GM23338 (cell line): ENCODE measurements at regions not wholly inside any gene's neighbourhood (a gene's known extent, or its start where the extent isn't known, plus 50 kb on each side); places are given as distances from the start of the nearest gene placed in this dataset.

ENCODE experiments used
- ATAC-seq: fragments of 200-7000 bp; cut with Tn5 transposase; 3 replicates; pipeline ENCODE4 v1.9.1; 2020
- DNase-seq: peaks from one replicate; pipeline ENCODE4 v3.0.0-alpha.2; 2015; ENCODE audit warnings: low spot score
- H2AFZ ChIP-seq: fragments of 200-600 bp; sonication (generic); 2 replicates; pipeline ENCODE4 v1.8.0; 2016; ENCODE audit warnings: antibody characterized with exemption, mild to moderate bottlenecking, moderate library complexity
- H3F3A ChIP-seq: fragments of 200-600 bp; sonication (generic); replicated peaks from 2 replicates; pipeline ENCODE4 v1.8.0; 2017; ENCODE audit warnings: antibody characterized with exemption, mixed run types, low read depth
- H3K27ac ChIP-seq: fragments of 200-600 bp; sonication (generic); 2 replicates; pipeline ENCODE4 v1.6.1; 2016; ENCODE audit warnings: low read depth
- H3K27me3 ChIP-seq: fragments of 200-600 bp; sonication (generic); 2 replicates; pipeline ENCODE4 v1.8.0; 2016; ENCODE audit warnings: mild to moderate bottlenecking, mixed run types, moderate library complexity; ENCODE audit not compliant: insufficient read depth
- H3K36me3 ChIP-seq: fragments of 200-600 bp; sonication (generic); 2 replicates; pipeline ENCODE4 v1.8.0; 2016; ENCODE audit warnings: mild to moderate bottlenecking; ENCODE audit not compliant: insufficient read depth
- H3K4me1 ChIP-seq: fragments of 200-600 bp; sonication (generic); 2 replicates; pipeline ENCODE4 v1.8.0; 2016; ENCODE audit warnings: mild to moderate bottlenecking, moderate library complexity; ENCODE audit not compliant: insufficient read depth
- H3K4me2 ChIP-seq: fragments of 200-600 bp; sonication (generic); 2 replicates; pipeline ENCODE4 v1.7.1; 2017; ENCODE audit warnings: mixed run types
- H3K4me3 ChIP-seq: fragments of 200-600 bp; sonication (generic); 2 replicates; pipeline ENCODE4 v1.6.1; 2016; ENCODE audit warnings: mixed run types
- H3K79me2 ChIP-seq: fragments of 200-600 bp; sonication (generic); replicated peaks from 2 replicates; pipeline ENCODE4 v1.8.0; 2017; ENCODE audit warnings: mild to moderate bottlenecking; ENCODE audit not compliant: insufficient read depth
- H3K9me2 ChIP-seq: fragments of 200-600 bp; sonication (generic); 2 replicates; pipeline ENCODE4 v1.8.0; 2017; ENCODE audit not compliant: insufficient read depth
- H4K20me1 ChIP-seq: fragments of 200-600 bp; sonication (generic); replicated peaks from 2 replicates; pipeline ENCODE4 v1.8.0; 2017; ENCODE audit warnings: mild to moderate bottlenecking; ENCODE audit not compliant: insufficient read depth
- H3K27ac Mint-ChIP-seq: 2 replicates; pipeline ENCODE4 v1.8.0; 2020; ENCODE audit warnings: inconsistent platforms, mild to moderate bottlenecking, moderate library complexity, mixed read lengths
- H3K27me3 Mint-ChIP-seq: 3 replicates; pipeline ENCODE4 v1.8.0; 2022; ENCODE audit warnings: low read depth, mild to moderate bottlenecking, moderate library complexity, mixed read lengths, inconsistent platforms; ENCODE audit not compliant: insufficient read depth, poor library complexity
- H3K36me3 Mint-ChIP-seq: 3 replicates; pipeline ENCODE4 v1.8.0; 2021; ENCODE audit warnings: low read depth, mild to moderate bottlenecking, inconsistent platforms, moderate library complexity, mixed read lengths
- H3K4me1 Mint-ChIP-seq: 3 replicates; pipeline ENCODE4 v1.8.0; 2020; ENCODE audit warnings: mild to moderate bottlenecking, inconsistent platforms, mixed read lengths
- H3K4me3 Mint-ChIP-seq: 3 replicates; pipeline ENCODE4 v1.8.0; 2021; ENCODE audit warnings: moderate library complexity, mild to moderate bottlenecking, inconsistent platforms, mixed read lengths
- H3K9me3 Mint-ChIP-seq: 3 replicates; pipeline ENCODE4 v1.8.0; 2020; ENCODE audit warnings: moderate library complexity, mild to moderate bottlenecking, inconsistent platforms, mixed read lengths
- CREB1 ChIP-seq: fragments of 250-450 bp; sonication (Bioruptor Pico); IDR thresholded peaks from 2 replicates; pipeline ENCODE4 v1.5.0; 2020; ENCODE audit warnings: low read depth, mild to moderate bottlenecking, moderate library complexity
- CTCF ChIP-seq, 2 experiments: fragments of 200-600 bp in 1 of 2; sonication (generic) in 1 of 2; conservative IDR thresholded peaks; 2 replicates each; pipeline versions ENCODE4 v1.5.1 to v1.6.1; 2016 to 2017; ENCODE audit warnings: antibody characterized with exemption in 2 of 2, low read depth in 2 of 2, mild to moderate bottlenecking in 2 of 2, moderate library complexity in 1 of 2
- EZH2 ChIP-seq: fragments of 200-600 bp; sonication (generic); IDR thresholded peaks from one replicate; pipeline ENCODE4 v1.8.0; 2017; ENCODE audit warnings: antibody characterized with exemption, mild to moderate bottlenecking, low read depth; ENCODE audit not compliant: unreplicated experiment
- EZH2phosphoT487 ChIP-seq: fragments of 200-600 bp; sonication (generic); IDR thresholded peaks from one replicate; pipeline ENCODE4 v1.8.1; 2018; ENCODE audit warnings: antibody characterized with exemption; ENCODE audit not compliant: unreplicated experiment
- JUNB ChIP-seq: IDR thresholded peaks from one replicate; pipeline ENCODE4 v1.6.1; 2016; ENCODE audit warnings: antibody characterized with exemption; ENCODE audit not compliant: unreplicated experiment
- NANOG ChIP-seq: IDR thresholded peaks from 2 replicates; pipeline ENCODE4 v1.6.1; 2016; ENCODE audit warnings: antibody characterized with exemption, borderline replicate concordance
- POLR2AphosphoS5 ChIP-seq: IDR thresholded peaks from 2 replicates; pipeline ENCODE4 v1.6.1; 2016; ENCODE audit warnings: antibody characterized with exemption, low read depth
- REST ChIP-seq: IDR thresholded peaks from one replicate; pipeline ENCODE4 v1.6.1; 2018; ENCODE audit warnings: antibody characterized with exemption; ENCODE audit not compliant: unreplicated experiment
- ZNF114 ChIP-seq: fragments of 250-450 bp; sonication (Bioruptor Pico); IDR thresholded peaks from 2 replicates; pipeline ENCODE4 v1.5.0; 2020; ENCODE audit warnings: mild to moderate bottlenecking, moderate library complexity
- ZNF331 ChIP-seq: fragments of 250-450 bp; sonication (Bioruptor Pico); IDR thresholded peaks from 2 replicates; pipeline ENCODE4 v1.5.0; 2020; ENCODE audit warnings: low read depth, mild to moderate bottlenecking, moderate library complexity
- ZNF462 ChIP-seq: fragments of 250-450 bp; sonication (Bioruptor Pico); IDR thresholded peaks from 2 replicates; pipeline ENCODE4 v1.5.0; 2020; ENCODE audit warnings: mild to moderate bottlenecking, moderate library complexity

GRCh38 chr18:75124551-75124950 lies 84.4 kb downstream of the PTGR3 start (continued):
- TF ChIP-seq ZNF462 (no peak), EZH2phosphoT487 (no peak), EZH2 (no peak), NANOG (no peak)

- Mint-ChIP-seq H3K36me3 (no peaks in the 10 kb centered on the region), H3K9me3 (no peaks in the 10 kb centered on the region), H3K4me1 (no peaks in the 10 kb centered on the region; the same call in 2 of the 3 replicates), H3K27ac (no peak overlapping the region), H3K27me3 (peaks cover 4% of the 10 kb centered on the region), H3K4me3 (no peak overlapping the region)
- H3K4me3 ChIP-seq: no peak overlapping the region
- peaks cover 6% of the 10 kb centered on the region; the same call in 1 of the 2 replicates for H3K9me2 ChIP-seq
- DNase-seq (no peak), ATAC-seq (no peak)
- H3K4me1 ChIP-seq: no peaks in the 10 kb centered on the region
- H2AFZ ChIP-seq: no peak overlapping the region
- H3K27me3 ChIP-seq: no peaks in the 10 kb centered on the region
- H4K20me1 ChIP-seq: no peaks in the 10 kb centered on the region
- no peaks in the 10 kb centered on the region for H3K36me3 ChIP-seq
- H3K4me2 ChIP-seq: no peak overlapping the region
- H3K79me2 ChIP-seq: no peaks in the 10 kb centered on the region
- H3F3A ChIP-seq: no peaks in the 10 kb centered on the region
- H3K27ac ChIP-seq: no peak overlapping the region
- TF ChIP-seq REST (no peak), ZNF331 (CRISPR knock-in tag) (no peak), CREB1 (CRISPR knock-in tag) (no peak), ZNF114 (CRISPR knock-in tag) (no peak), EZH2 (no peak), POLR2AphosphoS5 (no peak), CTCF (conservative IDR thresholded peaks at IDR 0.05; ENCODE audit: low read depth in 2 of 2) (no peak), JUNB (no peak), EZH2phosphoT487 (no peak), NANOG (no peak)
Observed at GRCh38 chr18:75123113-75123512, 85.8 kb downstream of the PTGR3 start.
